HG03457 (cell line): ENCODE measurements at regions not wholly inside any gene's neighbourhood (a gene's known extent, or its start where the extent isn't known, plus 50 kb on each side); places are given as distances from the start of the nearest gene placed in this dataset.

ENCODE experiments used
- ATAC-seq: cut with Tn5 transposase; IDR thresholded peaks from one replicate; pipeline ENCODE4 v1.9.1; 2021; ENCODE audit warnings: moderate number of reproducible peaks; ENCODE audit not compliant: unreplicated experiment

DNA sequence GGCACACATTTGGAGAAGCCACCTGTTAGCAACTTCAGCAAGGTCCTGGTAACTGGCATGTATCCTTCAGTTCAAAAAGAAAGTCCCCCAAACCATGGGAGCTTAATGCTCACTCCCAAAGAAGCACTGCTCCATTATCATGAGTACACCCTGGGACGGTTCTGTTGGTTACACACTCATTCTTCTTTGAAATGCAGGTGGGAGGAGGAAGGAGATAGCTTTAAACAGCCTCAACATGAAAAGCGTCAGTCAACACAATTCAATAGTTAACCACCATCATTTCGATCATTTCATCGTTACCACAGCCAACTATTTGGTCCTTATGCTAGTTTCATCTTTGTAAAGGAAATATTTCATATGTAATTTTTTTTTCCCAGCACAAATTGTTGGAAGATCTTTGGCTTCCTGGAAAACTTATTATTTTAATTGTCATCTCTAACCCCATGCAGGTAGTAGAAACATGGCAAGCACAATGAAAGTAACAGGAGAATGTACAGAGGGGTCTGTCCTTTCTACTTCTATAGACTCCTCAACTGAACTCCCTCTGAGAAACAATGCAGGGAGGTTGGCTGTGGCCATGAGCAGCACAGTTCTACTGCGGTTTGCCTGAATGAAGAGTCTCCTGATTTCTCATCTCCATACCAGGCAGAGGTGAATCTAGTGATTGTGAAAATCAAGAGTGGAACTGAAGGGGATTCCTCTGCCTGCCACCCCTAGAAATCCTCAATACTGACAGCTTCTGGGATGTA, 196.4 kb upstream of the FOXN3 start:
- ATAC-seq = no peak

GRCh38 chr14:89609500-89610100, 192.6 kb upstream of the FOXN3 start:
- no peak for ATAC-seq

DNA sequence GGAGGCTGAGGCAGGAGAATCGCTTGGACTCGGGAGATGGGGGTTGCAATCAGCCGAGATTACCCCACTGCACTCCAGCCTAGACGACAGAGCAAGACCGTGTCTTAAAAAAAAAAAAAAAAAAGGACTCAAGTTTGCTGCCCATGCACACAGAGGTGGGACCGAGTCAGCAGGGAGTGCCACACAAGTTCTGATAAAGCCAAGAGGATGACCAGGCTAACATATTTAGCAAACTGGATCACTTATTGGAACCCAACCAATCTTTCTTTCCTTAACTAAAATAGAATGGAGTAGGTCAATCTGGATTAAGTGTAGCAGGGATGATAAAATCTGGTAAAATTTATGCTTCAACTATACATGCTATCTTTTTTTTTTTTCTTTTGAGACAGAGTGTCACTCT, 190.4 kb upstream of the FOXN3 start:
- ATAC-seq = no peak

GRCh38 chr14:89603938-89604480, 187.0 kb upstream of the FOXN3 start:
- ATAC-seq = no peak

GRCh38 chr14:89600950-89601826, 184.2 kb upstream of the FOXN3 start:
- no peak for ATAC-seq

DNA sequence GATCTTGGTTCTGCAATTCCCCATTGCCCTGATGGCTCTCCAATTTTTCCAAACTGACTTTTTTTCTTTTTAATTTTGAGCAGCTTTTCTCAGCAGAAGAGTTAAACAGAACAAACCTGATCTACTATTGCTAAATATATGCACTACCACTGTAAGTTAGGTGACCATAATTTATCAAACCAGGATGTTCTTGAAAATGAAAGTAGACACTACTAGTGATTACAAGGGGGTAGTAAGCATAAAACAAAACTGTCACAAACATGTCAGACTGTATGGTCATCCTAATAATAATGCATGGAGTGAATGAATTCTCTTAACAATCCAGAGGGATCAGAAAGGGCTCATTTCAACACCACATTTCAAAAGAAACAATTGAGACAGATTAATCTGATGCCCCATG, 183.0 kb upstream of the FOXN3 start:
- ATAC-seq = no peak

DNA sequence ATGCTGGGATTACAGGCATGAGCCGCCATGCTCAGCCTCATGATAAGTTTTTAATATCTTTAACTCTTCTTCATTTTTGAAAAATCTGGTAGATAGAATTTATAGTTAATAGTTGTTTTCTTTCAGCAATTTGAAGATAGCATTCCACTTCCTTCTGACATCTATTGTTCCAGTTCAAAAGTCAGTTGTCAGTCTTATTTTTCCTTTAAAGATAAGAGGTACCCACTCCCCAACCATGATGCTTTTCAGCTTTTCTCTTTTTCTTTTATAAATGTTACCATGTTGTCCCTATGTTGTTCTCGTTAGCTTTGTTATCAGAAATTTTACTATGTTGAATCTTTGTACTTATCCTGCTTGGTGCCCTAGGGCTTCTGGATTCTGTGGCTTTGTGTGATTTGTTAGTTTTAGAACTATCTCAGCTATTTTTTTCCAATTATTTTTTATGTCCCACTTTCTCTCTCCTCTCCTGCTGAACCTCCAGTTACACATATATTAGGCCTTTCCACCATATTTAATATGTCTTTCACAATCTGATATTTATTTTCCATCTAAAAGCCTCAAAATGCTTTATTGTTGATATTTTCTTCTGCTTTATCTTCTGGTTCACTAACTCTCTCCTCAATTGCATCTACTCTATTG, 181.6 kb upstream of the FOXN3 start:
- ATAC-seq = no peak

- ATAC-seq = no peak
Measured at GRCh38 chr14:89592961-89593360, 175.9 kb upstream of the FOXN3 start.

- ATAC-seq = no peak
Measured at GRCh38 chr14:89589400-89590118, 172.5 kb upstream of the FOXN3 start.

DNA sequence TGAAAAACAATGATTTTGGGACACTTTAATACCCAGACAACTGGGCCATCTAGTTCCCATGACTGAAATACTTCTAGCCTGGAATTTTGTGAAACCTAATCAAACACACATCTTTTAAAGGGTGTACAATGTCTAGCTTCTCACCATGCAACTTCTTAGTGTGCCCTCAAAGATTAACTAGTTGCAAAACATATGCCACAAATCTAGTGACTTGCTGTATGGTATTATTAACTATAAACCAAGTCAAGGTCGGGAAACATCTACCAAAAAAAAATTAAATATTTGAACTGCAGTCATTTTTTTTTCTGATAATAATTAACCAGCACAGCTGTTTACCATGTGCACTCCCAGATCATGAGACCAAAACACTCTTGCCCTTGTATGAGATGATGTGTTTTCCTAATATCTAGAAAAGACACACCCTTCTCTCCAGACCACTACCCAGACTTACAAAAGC, 171.8 kb upstream of the FOXN3 start:
- no peak for ATAC-seq

DNA sequence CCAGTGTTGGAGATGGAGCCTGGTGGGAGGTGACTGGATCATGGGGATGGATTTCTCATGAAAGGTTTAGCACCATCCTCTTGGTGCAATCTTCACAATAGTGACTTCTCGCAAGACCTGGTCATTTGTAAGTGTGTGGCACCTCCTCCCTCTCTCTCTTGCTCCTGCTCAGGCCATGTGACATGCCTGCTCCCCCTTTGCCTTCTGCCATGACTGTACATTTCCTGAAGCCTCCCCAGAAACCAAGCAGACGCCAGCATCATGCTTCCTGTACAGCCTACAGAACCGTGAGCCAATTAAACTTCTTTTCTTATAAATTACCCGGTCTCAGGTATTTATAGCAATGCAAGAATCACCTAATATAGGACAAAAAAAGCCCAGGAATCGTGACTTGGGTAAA, 171.0 kb upstream of the FOXN3 start:
- ATAC-seq = no peak

GRCh38 chr14:89587136-89587420, 170.0 kb upstream of the FOXN3 start:
- no peak for ATAC-seq

DNA sequence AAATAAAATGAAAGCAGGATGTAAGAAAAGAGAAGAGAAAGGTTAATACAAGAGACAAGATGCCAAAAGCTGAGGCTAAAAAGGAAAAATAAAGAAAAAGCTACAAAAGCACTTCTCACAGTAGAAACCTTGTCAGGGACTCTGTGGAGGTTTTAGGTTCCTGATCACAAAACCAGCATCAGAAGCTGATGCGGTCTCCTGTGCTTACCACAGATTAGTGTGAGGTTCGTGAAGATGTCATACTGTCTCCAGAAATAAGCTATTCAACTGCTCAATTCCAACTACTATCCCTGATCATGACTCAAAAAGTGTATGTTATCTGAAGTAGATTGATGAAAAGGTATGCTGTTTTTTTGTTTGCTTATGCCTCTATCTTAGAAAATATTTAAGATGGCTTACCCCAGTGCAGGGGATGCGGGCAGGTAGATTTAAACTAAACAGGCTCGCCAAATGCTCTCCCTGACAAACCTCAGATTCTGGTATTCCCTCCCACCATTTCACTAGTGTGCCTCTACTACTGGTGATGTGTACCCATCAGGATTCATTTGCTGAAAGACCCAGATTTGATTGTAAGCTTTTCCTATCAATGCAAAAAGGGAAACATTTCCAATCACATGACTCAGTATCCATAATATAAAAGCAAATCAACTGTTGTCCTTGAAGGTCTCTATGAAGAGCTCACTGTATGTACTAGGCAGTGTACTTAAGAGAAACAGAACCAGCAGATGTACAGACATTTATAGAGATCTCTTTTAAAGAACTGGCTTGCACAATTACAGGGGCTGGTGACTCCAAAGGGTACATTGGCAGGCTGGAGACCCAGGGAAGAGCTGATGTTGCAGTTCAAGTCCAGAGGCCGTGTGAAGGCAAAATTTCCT, 169.5 kb upstream of the FOXN3 start:
- ATAC-seq = no peak

DNA sequence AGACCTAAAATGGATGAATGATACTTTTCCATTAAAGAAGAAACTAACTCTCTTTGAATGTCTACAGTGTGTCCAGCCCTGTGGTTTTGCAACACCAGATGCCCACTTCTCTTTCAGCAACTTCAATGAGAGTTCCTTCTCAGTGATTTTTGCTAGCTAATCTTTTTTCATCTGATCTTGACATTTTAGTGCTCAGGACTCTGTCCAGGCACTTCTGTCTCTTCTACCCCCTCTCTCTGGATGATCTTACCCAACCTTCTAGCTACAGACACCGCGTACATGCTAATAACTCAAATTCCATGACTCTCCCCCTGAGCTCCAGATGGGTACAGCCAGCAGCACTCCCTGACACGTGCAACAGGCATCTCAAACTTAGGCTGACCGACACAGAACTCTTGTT, 161.1 kb upstream of the FOXN3 start:
- no peak for ATAC-seq

GRCh38 chr14:89576960-89577359, 159.9 kb upstream of the FOXN3 start:
- no peak for ATAC-seq

GRCh38 chr14:89576145-89576927, 159.3 kb upstream of the FOXN3 start:
- no peak for ATAC-seq

- ATAC-seq = no peak
Measured at GRCh38 chr14:89575386-89576061, 158.5 kb upstream of the FOXN3 start.

DNA sequence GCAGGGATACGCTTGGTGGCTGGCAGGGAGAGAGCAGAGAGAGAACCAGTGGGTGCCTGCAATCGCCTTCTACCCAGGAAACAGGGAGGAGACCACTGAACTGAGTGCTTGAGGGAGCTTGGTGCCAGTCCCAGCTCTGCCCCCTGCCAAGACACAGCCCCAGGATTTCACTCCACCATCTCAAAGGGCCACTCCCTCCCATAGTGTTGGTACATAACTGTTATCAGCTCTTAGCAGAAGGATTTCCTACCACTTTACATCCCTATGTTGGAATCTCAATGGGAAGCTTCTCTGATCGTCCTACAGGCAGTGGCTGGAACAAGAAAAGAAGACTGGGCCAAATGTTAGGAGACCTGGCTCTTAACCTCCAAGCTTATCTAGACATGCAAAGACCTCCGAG, 157.4 kb upstream of the FOXN3 start:
- ATAC-seq = no peak

GRCh38 chr14:89573399-89573657, 156.3 kb upstream of the FOXN3 start:
- no peak for ATAC-seq
